ENCODE measurements at regions not wholly inside any gene's neighbourhood (a gene's known extent, or its start where the extent isn't known, plus 50 kb on each side); places are given as distances from the start of the nearest gene placed in this dataset.

DNA sequence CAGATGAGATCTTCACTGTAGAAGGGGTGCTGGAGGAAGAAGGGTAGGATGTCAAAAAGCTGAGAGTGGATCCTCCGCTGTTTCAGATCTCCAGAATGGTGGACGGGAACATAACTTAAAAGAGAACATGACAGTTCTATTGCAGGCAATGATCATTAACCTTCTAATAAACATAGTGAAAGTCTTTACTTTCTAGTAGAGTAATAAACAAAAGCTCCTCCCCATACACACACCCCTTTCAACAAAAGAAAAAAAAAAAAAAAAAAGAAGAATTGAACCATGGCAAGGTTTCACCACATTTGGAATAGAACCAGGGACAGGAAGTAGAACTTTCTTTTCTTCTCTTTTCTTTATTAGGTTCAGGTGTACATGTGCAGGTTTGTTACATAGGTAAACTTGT is 768.1 kb upstream of the RIOK2 start:
- no CpG with 5 or more reads among the region's 2 CpGs for WGBS (ENCODE audit: insufficient coverage)
- H3K79me2 ChIP-seq (ENCODE audit: control insufficient read depth, insufficient read depth, low read length), result no peaks in the 10 kb centered on the region
- no peaks in the 10 kb centered on the region for H4K20me1 ChIP-seq (ENCODE audit: control insufficient read depth, insufficient read depth, low read length, poor library complexity, severe bottlenecking)
- no peaks in the 10 kb centered on the region for H3K36me3 ChIP-seq (replicated peaks in 1 of 2; ENCODE audit: control extremely low read depth in 1 of 2, control insufficient read depth in 1 of 2, extremely low read depth in 1 of 2, insufficient read depth in 2 of 2, low read length in 1 of 2)
- ChIA-PET POLR2A (no interaction called here), CTCF (no interaction called here)
- H2AFZ ChIP-seq (ENCODE audit: insufficient read depth, low read depth, low read length, poor library complexity, severe bottlenecking), result no peak overlapping the region
- intact Hi-C loops (cut with micrococcal nuclease), result no loop called here
- no peak overlapping the region for H3K27ac ChIP-seq (ENCODE audit: low read length in 2 of 2)
- no peaks in the 10 kb centered on the region for H3K27me3 ChIP-seq (replicated peaks in 1 of 4; ENCODE audit: control extremely low read depth in 1 of 4, control insufficient read depth in 3 of 4, insufficient read depth in 4 of 4, low read length in 3 of 4)
- no peak overlapping the region for H3K9ac ChIP-seq (ENCODE audit: low read length)
- H3K27ac Mint-ChIP-seq, result no peak overlapping the region
- TF ChIP-seq, protein P1, sequence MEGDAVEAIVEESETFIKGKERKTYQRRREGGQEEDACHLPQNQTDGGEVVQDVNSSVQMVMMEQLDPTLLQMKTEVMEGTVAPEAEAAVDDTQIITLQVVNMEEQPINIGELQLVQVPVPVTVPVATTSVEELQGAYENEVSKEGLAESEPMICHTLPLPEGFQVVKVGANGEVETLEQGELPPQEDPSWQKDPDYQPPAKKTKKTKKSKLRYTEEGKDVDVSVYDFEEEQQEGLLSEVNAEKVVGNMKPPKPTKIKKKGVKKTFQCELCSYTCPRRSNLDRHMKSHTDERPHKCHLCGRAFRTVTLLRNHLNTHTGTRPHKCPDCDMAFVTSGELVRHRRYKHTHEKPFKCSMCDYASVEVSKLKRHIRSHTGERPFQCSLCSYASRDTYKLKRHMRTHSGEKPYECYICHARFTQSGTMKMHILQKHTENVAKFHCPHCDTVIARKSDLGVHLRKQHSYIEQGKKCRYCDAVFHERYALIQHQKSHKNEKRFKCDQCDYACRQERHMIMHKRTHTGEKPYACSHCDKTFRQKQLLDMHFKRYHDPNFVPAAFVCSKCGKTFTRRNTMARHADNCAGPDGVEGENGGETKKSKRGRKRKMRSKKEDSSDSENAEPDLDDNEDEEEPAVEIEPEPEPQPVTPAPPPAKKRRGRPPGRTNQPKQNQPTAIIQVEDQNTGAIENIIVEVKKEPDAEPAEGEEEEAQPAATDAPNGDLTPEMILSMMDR (IDR thresholded peaks at IDR 0.05), result no peak
- TF ChIP-seq EZH2 (IDR thresholded peaks at IDR 0.05; ENCODE audit: borderline replicate concordance, insufficient read depth, low read depth, low read length, poor library complexity, severe bottlenecking), result no peak
- ATAC-seq (ENCODE audit: low read depth) (no peak), DNase-seq (no peak)
- peaks cover 0 to 11% (median 0%) of the 10 kb centered on the region in 3 donors for H3K9me3 ChIP-seq (ENCODE audit: control extremely low read depth in 1 of 3, control insufficient read depth in 2 of 3, insufficient read depth in 1 of 3, low read length in 2 of 3)
- H3K9me3 Mint-ChIP-seq (ENCODE audit: insufficient read depth), result peaks cover 4% of the 10 kb centered on the region
- no peak overlapping the region for H3K4me3 Mint-ChIP-seq
- no peaks in the 10 kb centered on the region for H3K4me1 Mint-ChIP-seq
- H3K27me3 Mint-ChIP-seq, result no peaks in the 10 kb centered on the region
- H3K4me2 ChIP-seq (replicated peaks; ENCODE audit: low read depth, low read length, poor library complexity, severe bottlenecking), result no peak overlapping the region
- no peak overlapping the region for H3K4me3 ChIP-seq (ENCODE audit: control extremely low read depth in 1 of 5, extremely low read depth in 1 of 5, insufficient read depth in 1 of 5, low read depth in 2 of 5, low read length in 4 of 5)
- H3K4me1 ChIP-seq (ENCODE audit: control insufficient read depth in 2 of 2, insufficient read depth in 2 of 2, low read length in 2 of 2), result no peaks in the 10 kb centered on the region

DNA sequence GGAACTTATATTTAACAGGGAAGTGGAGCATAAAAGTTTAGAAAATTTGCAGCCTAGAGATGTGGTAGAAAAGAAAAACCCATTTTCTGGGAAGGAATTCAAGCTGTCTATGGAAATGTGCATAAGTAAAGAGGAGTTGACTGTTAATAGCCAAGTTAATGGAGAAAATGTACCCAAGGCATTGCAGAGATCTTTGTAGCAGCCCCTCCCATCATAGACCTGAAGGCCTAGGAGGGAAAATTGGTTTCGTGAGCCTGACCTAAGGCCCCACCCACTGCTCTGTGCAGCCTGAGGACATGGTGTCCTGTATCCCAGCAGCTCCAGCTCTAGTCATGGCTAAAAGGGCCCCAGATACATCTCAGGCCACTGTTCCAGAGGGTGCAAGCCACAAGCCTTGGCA is 772.4 kb upstream of the RIOK2 start:
- no peaks in the 10 kb centered on the region for H3K36me3 ChIP-seq (replicated peaks in 1 of 2; ENCODE audit: control extremely low read depth in 1 of 2, control insufficient read depth in 1 of 2, extremely low read depth in 1 of 2, insufficient read depth in 2 of 2, low read length in 1 of 2)
- Mint-ChIP-seq H3K9me3 (ENCODE audit: insufficient read depth) (peaks cover 4% of the 10 kb centered on the region), H3K27ac (no peak overlapping the region), H3K27me3 (no peaks in the 10 kb centered on the region), H3K4me3 (no peak overlapping the region), H3K4me1 (no peaks in the 10 kb centered on the region)
- no peak for ATAC-seq (ENCODE audit: low read depth)
- no peaks in the 10 kb centered on the region for H4K20me1 ChIP-seq (ENCODE audit: control insufficient read depth, insufficient read depth, low read length, poor library complexity, severe bottlenecking)
- H3K4me1 ChIP-seq (ENCODE audit: control insufficient read depth in 2 of 2, insufficient read depth in 2 of 2, low read length in 2 of 2), result no peaks in the 10 kb centered on the region
- H3K4me3 ChIP-seq (ENCODE audit: control extremely low read depth in 1 of 5, extremely low read depth in 1 of 5, insufficient read depth in 1 of 5, low read depth in 2 of 5, low read length in 4 of 5), result no peak overlapping the region
- H3K79me2 ChIP-seq (ENCODE audit: control insufficient read depth, insufficient read depth, low read length), result no peaks in the 10 kb centered on the region
- no peak for DNase-seq
- POLR2A ChIA-PET, result no interaction called here
- intact Hi-C loops (cut with micrococcal nuclease), result no loop called here
- TF ChIP-seq EZH2 (IDR thresholded peaks at IDR 0.05; ENCODE audit: borderline replicate concordance, insufficient read depth, low read depth, low read length, poor library complexity, severe bottlenecking), result no peak
- TF ChIP-seq, protein P1 (IDR thresholded peaks at IDR 0.05), result no peak
- H3K27ac ChIP-seq (ENCODE audit: low read length in 2 of 2), result no peak overlapping the region
- H2AFZ ChIP-seq (ENCODE audit: insufficient read depth, low read depth, low read length, poor library complexity, severe bottlenecking), result no peak overlapping the region
- no peak overlapping the region for H3K4me2 ChIP-seq (replicated peaks; ENCODE audit: low read depth, low read length, poor library complexity, severe bottlenecking)
- no peak overlapping the region for H3K9ac ChIP-seq (ENCODE audit: low read length)
- CTCF ChIA-PET, result no interaction called here
- peaks cover 0 to 7% (median 0%) of the 10 kb centered on the region in 3 donors for H3K9me3 ChIP-seq (ENCODE audit: control extremely low read depth in 1 of 3, control insufficient read depth in 2 of 3, insufficient read depth in 1 of 3, low read length in 2 of 3)
- no peaks in the 10 kb centered on the region for H3K27me3 ChIP-seq (replicated peaks in 1 of 4; ENCODE audit: control extremely low read depth in 1 of 4, control insufficient read depth in 3 of 4, insufficient read depth in 4 of 4, low read length in 3 of 4)
- WGBS (ENCODE audit: insufficient coverage), result 86% methylated on average over 1 of the region's 1 CpG
